ENCODE measurements at regions not wholly inside any gene's neighbourhood (a gene's known extent, or its start where the extent isn't known, plus 50 kb on each side); places are given as distances from the start of the nearest gene placed in this dataset.
"Not testable (repeated sequence)": the region's sequence is repeated elsewhere in the genome, so short reads cannot be mapped to it uniquely, and the experiment has no call there.

- not testable (repeated sequence) for TF ChIP-seq EP300, CTCF, POLR2AphosphoS5, POLR2A (IDR thresholded peaks at IDR 0.05)
These were observed 224.2 kb upstream of the ELAVL2 start for GRCh38 chr9:24050239-24050638.

Data from sigmoid colon (tissue), 4 donors.